Panc1 (cell line): ENCODE measurements at regions not wholly inside any gene's neighbourhood (a gene's known extent, or its start where the extent isn't known, plus 50 kb on each side); places are given as distances from the start of the nearest gene placed in this dataset.

Source experiments
- ATAC-seq: fragments of 200-7000 bp; cut with Tn5 transposase; 2 replicates; pipeline ENCODE4 v1.9.1; 2020; ENCODE audit warnings: mild to moderate bottlenecking, moderate library complexity
- BruUV-seq: library from RNA; stranded (reverse); fragments of 400-500 nt; replicated peaks from 2 replicates; lab custom pipeline; 2021; lab: Mats Ljungman, UMichigan
- CTCF ChIA-PET: fragments of 300-600 bp; sonication (Branson Sonifier 250); formaldehyde crosslinking; loops from one replicate; lab custom pipeline; 2022; ENCODE audit warnings: antibody characterized with exemption; lab: Charles Lee
- POLR2A ChIA-PET: fragments of 300-600 bp; sonication (Branson Sonifier 250); formaldehyde crosslinking; loops from one replicate; lab custom pipeline; 2022; ENCODE audit warnings: antibody characterized with exemption; lab: Charles Lee
- DNase-seq: peaks from one replicate; pipeline ENCODE4 v3.0.0-alpha.2; 2010; ENCODE audit warnings: low read depth, low spot score
- H3K27ac ChIP-seq: 2 replicates; pipeline ENCODE4 v1.5.1; 2011; ENCODE audit warnings: mild to moderate bottlenecking, low read length, inconsistent platforms
- H3K27me3 ChIP-seq: fragments of 200-500 bp; sonication (Bioruptor generic); 2 replicates; pipeline ENCODE4 v1.6.0; 2014; ENCODE audit warnings: low read length, inconsistent platforms; ENCODE audit not compliant: control insufficient read depth, insufficient read depth
- H3K36me3 ChIP-seq: fragments of 200-500 bp; sonication (Bioruptor generic); 2 replicates; pipeline ENCODE4 v1.5.1; 2014; ENCODE audit warnings: inconsistent platforms, mild to moderate bottlenecking, low read length, moderate library complexity; ENCODE audit not compliant: control insufficient read depth, insufficient read depth
- H3K4me1 ChIP-seq: 2 replicates; pipeline ENCODE4 v1.5.1; 2011; ENCODE audit warnings: inconsistent platforms, mild to moderate bottlenecking, low read length, moderate library complexity; ENCODE audit not compliant: control insufficient read depth, insufficient read depth
- H3K4me3 ChIP-seq, 2 experiments: 2 replicates each; pipeline ENCODE4 v1.5.1; 2011 to 2012; ENCODE audit warnings: low read depth in 2 of 2, low read length in 2 of 2, mild to moderate bottlenecking in 2 of 2, inconsistent platforms in 1 of 2, moderate library complexity in 1 of 2
- H3K9me3 ChIP-seq: fragments of 200-500 bp; sonication (Bioruptor generic); 2 replicates; pipeline ENCODE4 v1.5.1; 2014; ENCODE audit warnings: low read depth, mild to moderate bottlenecking, inconsistent platforms, low read length, moderate library complexity; ENCODE audit not compliant: control insufficient read depth, insufficient read depth
- CTCF ChIP-seq: fragments of 450-650 bp; IDR thresholded peaks from 2 replicates; pipeline ENCODE4 v1.5.1; 2017; ENCODE audit warnings: mild to moderate bottlenecking
- POLR2AphosphoS5 ChIP-seq: IDR thresholded peaks from 2 replicates; pipeline ENCODE4 v1.6.1; 2012; ENCODE audit warnings: mild to moderate bottlenecking, low read depth, low read length, moderate library complexity
- SIN3A ChIP-seq: IDR thresholded peaks from 2 replicates; pipeline ENCODE4 v1.6.1; 2012; ENCODE audit warnings: low read depth, mild to moderate bottlenecking, low read length, moderate library complexity, borderline replicate concordance; ENCODE audit not compliant: insufficient read depth
- TCF7L2 ChIP-seq: IDR thresholded peaks from 2 replicates; pipeline ENCODE4 v1.6.1; 2011; ENCODE audit warnings: mild to moderate bottlenecking, low read depth, low read length, inconsistent platforms
- in situ Hi-C: cut with HindIII; loops from 2 replicates; pipeline ENCODE4 v1.10.0; 2016; ENCODE audit warnings: low sequenced_read_pairs, low pct_unique_long_range_greater_than_20kb
- intact Hi-C: fragments of 100-400 bp; cut with micrococcal nuclease; formaldehyde crosslinking; loops from one replicate; pipeline ENCODE4 v1.10.0; 2022; ENCODE audit not compliant: unreplicated experiment
- TF ChIP-seq, protein P1 (sequence below), 2 experiments: IDR thresholded peaks; 2 replicates each; pipeline ENCODE4 v1.6.1; 2011 to 2012; ENCODE audit warnings: low read depth in 2 of 2, control low read depth in 1 of 2, low read length in 1 of 2, mild to moderate bottlenecking in 1 of 2, moderate library complexity in 1 of 2; ENCODE audit not compliant: insufficient read depth in 1 of 2

GRCh38 chr1:187078916-187079315 lies 250.2 kb downstream of the PLA2G4A start:
- intact Hi-C loops (no loop called here), in situ Hi-C loops (no loop called here)
- POLR2A ChIA-PET = no interaction called here

GRCh38 chr1:187079330-187079729 lies 250.6 kb downstream of the PLA2G4A start:
- no peaks in the 10 kb centered on the region for H3K9me3 ChIP-seq
- intact Hi-C loops (no loop called here), in situ Hi-C loops (no loop called here)
- ChIA-PET POLR2A (no interaction called here), CTCF (no interaction called here)
- no TSS peak for BruUV-seq
- DNase-seq = no peak
- no peak for TF ChIP-seq POLR2AphosphoS5
- no peak for TF ChIP-seq CTCF
- ATAC-seq = no peak
- H3K36me3 ChIP-seq = no peaks in the 10 kb centered on the region
- H3K27me3 ChIP-seq = no peaks in the 10 kb centered on the region
- H3K4me1 ChIP-seq = no peaks in the 10 kb centered on the region
- no peak overlapping the region for H3K4me3 ChIP-seq
- H3K27ac ChIP-seq = no peak overlapping the region

More at GRCh38 chr1:187078916-187079315, 250.2 kb downstream of the PLA2G4A start:
- Histone ChIP-seq H3K27me3 (no peaks in the 10 kb centered on the region), H3K4me1 (no peaks in the 10 kb centered on the region), H3K36me3 (no peaks in the 10 kb centered on the region), H3K27ac (no peak overlapping the region), H3K9me3 (no peaks in the 10 kb centered on the region), H3K4me3 (no peak overlapping the region)
- no TSS peak for BruUV-seq
- CTCF ChIA-PET = no interaction called here
- no peak for ATAC-seq
- TF ChIP-seq SIN3A (no peak), CTCF (no peak), TCF7L2 (no peak), POLR2AphosphoS5 (no peak)
- TF ChIP-seq, protein P1, sequence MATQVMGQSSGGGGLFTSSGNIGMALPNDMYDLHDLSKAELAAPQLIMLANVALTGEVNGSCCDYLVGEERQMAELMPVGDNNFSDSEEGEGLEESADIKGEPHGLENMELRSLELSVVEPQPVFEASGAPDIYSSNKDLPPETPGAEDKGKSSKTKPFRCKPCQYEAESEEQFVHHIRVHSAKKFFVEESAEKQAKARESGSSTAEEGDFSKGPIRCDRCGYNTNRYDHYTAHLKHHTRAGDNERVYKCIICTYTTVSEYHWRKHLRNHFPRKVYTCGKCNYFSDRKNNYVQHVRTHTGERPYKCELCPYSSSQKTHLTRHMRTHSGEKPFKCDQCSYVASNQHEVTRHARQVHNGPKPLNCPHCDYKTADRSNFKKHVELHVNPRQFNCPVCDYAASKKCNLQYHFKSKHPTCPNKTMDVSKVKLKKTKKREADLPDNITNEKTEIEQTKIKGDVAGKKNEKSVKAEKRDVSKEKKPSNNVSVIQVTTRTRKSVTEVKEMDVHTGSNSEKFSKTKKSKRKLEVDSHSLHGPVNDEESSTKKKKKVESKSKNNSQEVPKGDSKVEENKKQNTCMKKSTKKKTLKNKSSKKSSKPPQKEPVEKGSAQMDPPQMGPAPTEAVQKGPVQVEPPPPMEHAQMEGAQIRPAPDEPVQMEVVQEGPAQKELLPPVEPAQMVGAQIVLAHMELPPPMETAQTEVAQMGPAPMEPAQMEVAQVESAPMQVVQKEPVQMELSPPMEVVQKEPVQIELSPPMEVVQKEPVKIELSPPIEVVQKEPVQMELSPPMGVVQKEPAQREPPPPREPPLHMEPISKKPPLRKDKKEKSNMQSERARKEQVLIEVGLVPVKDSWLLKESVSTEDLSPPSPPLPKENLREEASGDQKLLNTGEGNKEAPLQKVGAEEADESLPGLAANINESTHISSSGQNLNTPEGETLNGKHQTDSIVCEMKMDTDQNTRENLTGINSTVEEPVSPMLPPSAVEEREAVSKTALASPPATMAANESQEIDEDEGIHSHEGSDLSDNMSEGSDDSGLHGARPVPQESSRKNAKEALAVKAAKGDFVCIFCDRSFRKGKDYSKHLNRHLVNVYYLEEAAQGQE (IDR thresholded peaks at IDR 0.05; ENCODE audit: insufficient read depth in 1 of 2, low read depth in 2 of 2, low read length in 1 of 2) = no peak
- no peak for DNase-seq

GRCh38 chr1:187091666-187092065 lies 262.9 kb downstream of the PLA2G4A start:
- BruUV-seq = no TSS peak

More at GRCh38 chr1:187091666-187092065, 262.9 kb downstream of the PLA2G4A start:
- POLR2A ChIA-PET = no interaction called here
- no peak for TF ChIP-seq POLR2AphosphoS5
- no peak for TF ChIP-seq CTCF
- TF ChIP-seq TCF7L2 = no peak
- intact Hi-C loops = no loop called here
- Histone ChIP-seq H3K4me1 (no peaks in the 10 kb centered on the region), H3K9me3 (no peaks in the 10 kb centered on the region), H3K36me3 (no peaks in the 10 kb centered on the region), H3K27ac (no peak overlapping the region), H3K4me3 (no peak overlapping the region), H3K27me3 (no peaks in the 10 kb centered on the region)
- no peak for ATAC-seq
- DNase-seq = no peak
- CTCF ChIA-PET = no interaction called here
- in situ Hi-C loops = no loop called here
